ENCODE measurements at regions not wholly inside any gene's neighbourhood (a gene's known extent, or its start where the extent isn't known, plus 50 kb on each side); places are given as distances from the start of the nearest gene placed in this dataset.
A peak's percentile ranks its signal among the peaks of the same experiment; 100 is the strongest.

- no peaks in the 10 kb centered on the region for H3K79me2 ChIP-seq (ENCODE audit: low read length)
- H3K4me2 ChIP-seq (ENCODE audit: low read length): no peak overlapping the region
- no peak overlapping the region for H3K4me3 ChIP-seq (ENCODE audit: low read length)
- H3K9me3 ChIP-seq (ENCODE audit: insufficient read depth, low read length): no peaks in the 10 kb centered on the region
- H3K36me3 ChIP-seq (replicated peaks; ENCODE audit: low read depth, low read length): no peaks in the 10 kb centered on the region
- H2AFZ ChIP-seq (ENCODE audit: low read depth, low read length): no peak overlapping the region
- TF ChIP-seq CTCF (IDR thresholded peaks at IDR 0.05; ENCODE audit: low read depth, low read length) (no peak), EZH2phosphoT487 (IDR thresholded peaks at IDR 0.05; ENCODE audit: low read depth) (no peak)
- H4K20me1 ChIP-seq (ENCODE audit: insufficient read depth, low read length): no peaks in the 10 kb centered on the region
- H3K27ac ChIP-seq (ENCODE audit: low read length): no peak overlapping the region
- H3K9ac ChIP-seq (ENCODE audit: low read length): no peak overlapping the region
- peaks cover 9% of the 10 kb centered on the region for H3K4me1 ChIP-seq (ENCODE audit: low read length)
- no peaks in the 10 kb centered on the region for H3K27me3 ChIP-seq (ENCODE audit: low read depth, low read length)
These were observed 146.3 kb upstream of the DMD start for GRCh38 chrX:33357606-33358005.

- H3K9me3 ChIP-seq (ENCODE audit: insufficient read depth, low read length): no peaks in the 10 kb centered on the region
- TF ChIP-seq EZH2phosphoT487 (IDR thresholded peaks at IDR 0.05; ENCODE audit: low read depth) (no peak), CTCF (IDR thresholded peaks at IDR 0.05; ENCODE audit: low read depth, low read length) (peak; percentile 24; the same call in 1 of the 2 replicates)
- no peaks in the 10 kb centered on the region for H3K79me2 ChIP-seq (ENCODE audit: low read length)
- H3K4me2 ChIP-seq (ENCODE audit: low read length): peak overlapping the region; percentile 82
- no peak overlapping the region for H3K27ac ChIP-seq (ENCODE audit: low read length)
- H3K9ac ChIP-seq (ENCODE audit: low read length): peak overlapping the region; percentile 28; the same call in 1 of the 2 replicates
- H2AFZ ChIP-seq (ENCODE audit: low read depth, low read length): peak overlapping the region; percentile 37
- peak overlapping the region; percentile 75 for H3K4me3 ChIP-seq (ENCODE audit: low read length)
- no peaks in the 10 kb centered on the region for H3K27me3 ChIP-seq (ENCODE audit: low read depth, low read length)
- H3K4me1 ChIP-seq (ENCODE audit: low read length): peaks cover 31% of the 10 kb centered on the region
- no peaks in the 10 kb centered on the region for H4K20me1 ChIP-seq (ENCODE audit: insufficient read depth, low read length)
- no peaks in the 10 kb centered on the region for H3K36me3 ChIP-seq (replicated peaks; ENCODE audit: low read depth, low read length)
These were observed 127.9 kb upstream of the DMD start for GRCh38 chrX:33339219-33339618.

GRCh38 chrX:33336783-33337182, 125.4 kb upstream of the DMD start:
- H3K27ac ChIP-seq (ENCODE audit: low read length): no peak overlapping the region
- no peaks in the 10 kb centered on the region for H3K9me3 ChIP-seq (ENCODE audit: insufficient read depth, low read length)
- H2AFZ ChIP-seq (ENCODE audit: low read depth, low read length): peak overlapping the region; percentile 92
- H4K20me1 ChIP-seq (ENCODE audit: insufficient read depth, low read length): no peaks in the 10 kb centered on the region
- H3K79me2 ChIP-seq (ENCODE audit: low read length): no peaks in the 10 kb centered on the region
- peak overlapping the region; percentile 44; the same call in 1 of the 2 replicates for H3K9ac ChIP-seq (ENCODE audit: low read length)
- H3K4me2 ChIP-seq (ENCODE audit: low read length): peak overlapping the region; percentile 76
- peaks cover 31% of the 10 kb centered on the region for H3K4me1 ChIP-seq (ENCODE audit: low read length)
- TF ChIP-seq EZH2phosphoT487 (IDR thresholded peaks at IDR 0.05; ENCODE audit: low read depth) (no peak), CTCF (IDR thresholded peaks at IDR 0.05; ENCODE audit: low read depth, low read length) (peak; percentile 78)
- no peaks in the 10 kb centered on the region for H3K27me3 ChIP-seq (ENCODE audit: low read depth, low read length)
- no peaks in the 10 kb centered on the region for H3K36me3 ChIP-seq (replicated peaks; ENCODE audit: low read depth, low read length)
- peak overlapping the region; percentile 51 for H3K4me3 ChIP-seq (ENCODE audit: low read length)

- Histone ChIP-seq H3K4me1 (ENCODE audit: low read length) (peaks cover 21% of the 10 kb centered on the region), H3K9ac (ENCODE audit: low read length) (no peak overlapping the region), H3K36me3 (replicated peaks; ENCODE audit: low read depth, low read length) (no peaks in the 10 kb centered on the region), H3K9me3 (ENCODE audit: insufficient read depth, low read length) (no peaks in the 10 kb centered on the region), H3K4me2 (ENCODE audit: low read length) (no peak overlapping the region), H3K4me3 (ENCODE audit: low read length) (no peak overlapping the region), H3K79me2 (ENCODE audit: low read length) (no peaks in the 10 kb centered on the region), H3K27me3 (ENCODE audit: low read depth, low read length) (no peaks in the 10 kb centered on the region), H4K20me1 (ENCODE audit: insufficient read depth, low read length) (no peaks in the 10 kb centered on the region), H3K27ac (ENCODE audit: low read length) (no peak overlapping the region), H2AFZ (ENCODE audit: low read depth, low read length) (no peak overlapping the region)
- TF ChIP-seq CTCF (IDR thresholded peaks at IDR 0.05; ENCODE audit: low read depth, low read length): no peak
- TF ChIP-seq EZH2phosphoT487 (IDR thresholded peaks at IDR 0.05; ENCODE audit: low read depth): no peak
These were observed 121.9 kb upstream of the DMD start for GRCh38 chrX:33333271-33333670.

Data from OCI-LY3 (cell line).